B cell (primary cell): ENCODE measurements at regions not wholly inside any gene's neighbourhood (a gene's known extent, or its start where the extent isn't known, plus 50 kb on each side); places are given as distances from the start of the nearest gene placed in this dataset.

Experiments
- CTCF ChIP-seq: fragments of 200-600 bp; IDR thresholded peaks from one replicate; pipeline ENCODE4 v1.8.0; 2022; ENCODE audit warnings: antibody characterized with exemption, mild to moderate bottlenecking
- EZH2 ChIP-seq: IDR thresholded peaks from 2 replicates; pipeline ENCODE4 v1.6.1; 2012; ENCODE audit warnings: borderline replicate concordance, low read depth, mild to moderate bottlenecking, moderate library complexity, low read length; ENCODE audit not compliant: insufficient read depth, poor library complexity, severe bottlenecking

DNA sequence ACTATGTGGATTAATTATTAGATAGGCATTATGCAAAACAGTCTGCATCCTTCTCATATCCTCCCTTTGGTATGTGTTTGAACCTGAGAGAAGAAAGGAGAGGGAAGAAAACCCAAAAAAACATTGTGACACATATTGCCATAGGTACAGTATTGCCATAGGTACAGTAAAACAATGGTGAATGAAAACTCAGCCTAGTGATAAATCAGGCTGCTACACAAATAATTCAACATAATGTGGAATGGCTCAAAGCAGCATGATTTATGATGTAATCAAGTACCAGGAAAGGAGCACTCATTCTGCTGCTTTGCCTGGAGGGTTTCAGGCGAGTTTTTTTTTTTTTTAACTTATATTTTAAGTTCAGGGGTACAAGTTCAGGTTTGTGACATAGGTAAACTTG is 213.9 kb upstream of the LYPLAL1 start:
- TF ChIP-seq EZH2 = no peak
- TF ChIP-seq CTCF = no peak
